Mesendoderm (in vitro differentiated cells): ENCODE measurements at regions not wholly inside any gene's neighbourhood (a gene's known extent, or its start where the extent isn't known, plus 50 kb on each side); places are given as distances from the start of the nearest gene placed in this dataset.
"Not testable (repeated sequence)": the region's sequence is repeated elsewhere in the genome, so short reads cannot be mapped to it uniquely, and the experiment has no call there.

ENCODE experiments used
- DNase-seq: peaks from one replicate; pipeline ENCODE4 v3.0.0; 2013
- H2AK5ac ChIP-seq: 2 replicates; pipeline ENCODE4 v1.6.1; 2013; ENCODE audit warnings: low read length, inconsistent platforms
- H2BK120ac ChIP-seq: 2 replicates; pipeline ENCODE4 v1.6.1; 2013; ENCODE audit warnings: low read depth, mild to moderate bottlenecking, low read length, moderate library complexity, mixed read lengths
- H2BK15ac ChIP-seq: replicated peaks from 2 replicates; pipeline ENCODE4 v1.6.1; 2013; ENCODE audit warnings: low read depth, mild to moderate bottlenecking, moderate library complexity
- H2BK5ac ChIP-seq: 2 replicates; pipeline ENCODE4 v1.6.1; 2013; ENCODE audit warnings: low read length, inconsistent platforms
- H3K18ac ChIP-seq: 2 replicates; pipeline ENCODE4 v1.6.1; 2013; ENCODE audit warnings: mild to moderate bottlenecking, low read length, mixed read lengths
- H3K23ac ChIP-seq: one replicate; pipeline ENCODE4 v1.6.1; 2013; ENCODE audit warnings: low read length
- H3K27ac ChIP-seq: 2 replicates; pipeline ENCODE4 v1.5.1; 2013; ENCODE audit warnings: low read depth, mild to moderate bottlenecking, inconsistent platforms, low read length, moderate library complexity
- H3K27me3 ChIP-seq: 2 replicates; pipeline ENCODE4 v1.6.1; 2013; ENCODE audit warnings: low read length, control low read depth, mild to moderate bottlenecking, inconsistent platforms; ENCODE audit not compliant: insufficient read depth, poor library complexity
- H3K36me3 ChIP-seq: 2 replicates; pipeline ENCODE4 v1.6.1; 2013; ENCODE audit warnings: low read length, inconsistent platforms; ENCODE audit not compliant: control insufficient read depth, insufficient read depth
- H3K4ac ChIP-seq: one replicate; pipeline ENCODE4 v1.6.1; 2013; ENCODE audit warnings: low read depth, mild to moderate bottlenecking, low read length, moderate library complexity
- H3K4me1 ChIP-seq: 2 replicates; pipeline ENCODE4 v1.6.1; 2013; ENCODE audit warnings: low read depth, low read length, inconsistent platforms; ENCODE audit not compliant: control insufficient read depth
- H3K4me2 ChIP-seq: 2 replicates; pipeline ENCODE4 v1.6.1; 2013; ENCODE audit warnings: low read length
- H3K4me3 ChIP-seq: 2 replicates; pipeline ENCODE4 v1.5.1; 2013; ENCODE audit warnings: mild to moderate bottlenecking, low read length
- H3K56ac ChIP-seq: one replicate; pipeline ENCODE4 v1.6.1; 2013; ENCODE audit warnings: low read length
- H3K79me1 ChIP-seq: 2 replicates; pipeline ENCODE4 v1.6.1; 2013; ENCODE audit warnings: low read length, inconsistent platforms
- H3K79me2 ChIP-seq: 2 replicates; pipeline ENCODE4 v1.6.1; 2013; ENCODE audit warnings: mild to moderate bottlenecking, low read length; ENCODE audit not compliant: control insufficient read depth, insufficient read depth
- H3K9ac ChIP-seq: 2 replicates; pipeline ENCODE4 v1.6.1; 2013; ENCODE audit warnings: low read length, inconsistent platforms
- H4K5ac ChIP-seq: one replicate; pipeline ENCODE4 v1.6.1; 2013; ENCODE audit warnings: low read length
- H4K8ac ChIP-seq: one replicate; pipeline ENCODE4 v1.6.1; 2013; ENCODE audit warnings: low read depth, mild to moderate bottlenecking, control low read depth, low read length, moderate library complexity
- WGBS: extraction: QIAGEN DNeasy Blood & Tissue Kit; methylation state at CpG from one replicate; pipeline ENCODE4 v1.1.7; 2013; ENCODE audit warnings: low lambda C conversion rate, missing lambda C conversion rate; ENCODE audit not compliant: insufficient coverage; ENCODE audit errors: extremely low coverage; 5-methylcytosine and 5-hydroxymethylcytosine counted together

DNA sequence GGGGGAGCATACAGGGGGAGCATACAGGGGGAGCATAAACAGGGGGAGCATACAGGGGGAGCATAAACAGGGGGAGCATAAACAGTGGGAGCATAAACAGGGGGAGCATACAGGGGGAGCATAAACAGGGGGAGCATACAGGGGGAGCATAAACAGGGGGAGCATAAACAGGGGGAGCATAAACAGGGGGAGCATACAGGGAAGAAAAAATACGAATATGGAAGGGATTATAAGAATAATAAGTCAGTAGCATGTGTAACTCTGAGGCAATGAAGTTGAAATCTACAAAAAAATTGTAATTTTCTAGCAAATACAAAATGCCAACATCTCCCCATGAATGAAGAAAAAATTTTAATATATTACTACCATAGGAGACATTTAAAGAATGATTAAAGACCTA lies 101.3 kb upstream of the FOXQ1 start:
- not testable (repeated sequence) for H3K56ac ChIP-seq, H3K9ac ChIP-seq, DNase-seq

DNA sequence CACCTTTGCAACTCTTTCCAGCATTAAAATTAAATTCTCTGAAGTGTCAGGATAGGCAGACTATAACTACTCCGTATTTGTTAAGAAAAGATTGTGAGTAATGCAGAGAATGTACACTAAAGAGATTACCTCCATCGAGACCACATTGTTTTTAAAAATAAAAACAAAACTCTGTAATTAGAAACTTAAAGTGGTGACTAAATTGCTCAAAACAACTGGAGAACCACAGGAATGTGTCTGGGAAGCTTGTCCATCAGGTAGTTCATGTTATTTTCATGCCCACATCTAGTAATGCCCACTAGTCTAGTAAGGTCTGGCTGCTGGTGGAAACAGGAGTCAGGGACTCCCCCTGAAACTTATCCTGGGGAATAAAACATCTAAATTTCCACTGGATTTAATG lies 103.0 kb upstream of the FOXQ1 start:
- H3K18ac ChIP-seq, result no peak overlapping the region
- no peak for DNase-seq
- no peak overlapping the region for H2BK15ac ChIP-seq
- no peak overlapping the region for H2BK120ac ChIP-seq
- H3K4me2 ChIP-seq, result no peak overlapping the region
- H3K4me3 ChIP-seq, result no peak overlapping the region
- H3K79me1 ChIP-seq, result no peaks in the 10 kb centered on the region
- H4K5ac ChIP-seq, result no peak overlapping the region
- H2BK5ac ChIP-seq, result no peak overlapping the region
- no peaks in the 10 kb centered on the region for H3K27me3 ChIP-seq
- no peak overlapping the region for H3K27ac ChIP-seq
- H3K36me3 ChIP-seq, result no peaks in the 10 kb centered on the region
- no peak overlapping the region for H4K8ac ChIP-seq
- H2AK5ac ChIP-seq, result no peak overlapping the region
- no peak overlapping the region for H3K23ac ChIP-seq
- WGBS, result no CpG with 5 or more reads among the region's 2 CpGs
- H3K79me2 ChIP-seq, result no peaks in the 10 kb centered on the region
- no peaks in the 10 kb centered on the region for H3K4me1 ChIP-seq
- no peak overlapping the region for H3K56ac ChIP-seq
- no peak overlapping the region for H3K9ac ChIP-seq
- H3K4ac ChIP-seq, result no peak overlapping the region

More for the DNA sequence above, 101.3 kb upstream of the FOXQ1 start:
- not testable (repeated sequence) for H2BK15ac ChIP-seq, H3K18ac ChIP-seq, H3K27ac ChIP-seq, H3K27me3 ChIP-seq, H3K4ac ChIP-seq, H2AK5ac ChIP-seq, H2BK5ac ChIP-seq, H3K23ac ChIP-seq, H3K36me3 ChIP-seq, H3K4me3 ChIP-seq, H3K4me1 ChIP-seq, H3K79me2 ChIP-seq, H4K8ac ChIP-seq, H4K5ac ChIP-seq, H3K79me1 ChIP-seq, H2BK120ac ChIP-seq, H3K4me2 ChIP-seq
- no CpG with 5 or more reads among the region's 1 CpG for WGBS

- no peaks in the 10 kb centered on the region for H3K79me2 ChIP-seq
- H3K23ac ChIP-seq, result no peak overlapping the region
- no peak overlapping the region for H3K4me2 ChIP-seq
- WGBS, result no CpG with 5 or more reads among the region's 5 CpGs
- H3K27me3 ChIP-seq, result no peaks in the 10 kb centered on the region
- H2AK5ac ChIP-seq, result no peak overlapping the region
- DNase-seq, result no peak
- no peak overlapping the region for H4K5ac ChIP-seq
- H3K9ac ChIP-seq, result no peak overlapping the region
- peaks cover 4% of the 10 kb centered on the region for H3K4me1 ChIP-seq
- no peak overlapping the region for H3K56ac ChIP-seq
- no peak overlapping the region for H3K4ac ChIP-seq
- H2BK120ac ChIP-seq, result no peak overlapping the region
- H3K36me3 ChIP-seq, result no peaks in the 10 kb centered on the region
- no peak overlapping the region for H3K18ac ChIP-seq
- H3K27ac ChIP-seq, result no peak overlapping the region
- no peaks in the 10 kb centered on the region for H3K79me1 ChIP-seq
- H4K8ac ChIP-seq, result no peak overlapping the region
- H2BK5ac ChIP-seq, result no peak overlapping the region
- no peak overlapping the region for H3K4me3 ChIP-seq
- no peak overlapping the region for H2BK15ac ChIP-seq
Measured at GRCh38 chr6:1203546-1203945, 108.4 kb upstream of the FOXQ1 start.

DNA sequence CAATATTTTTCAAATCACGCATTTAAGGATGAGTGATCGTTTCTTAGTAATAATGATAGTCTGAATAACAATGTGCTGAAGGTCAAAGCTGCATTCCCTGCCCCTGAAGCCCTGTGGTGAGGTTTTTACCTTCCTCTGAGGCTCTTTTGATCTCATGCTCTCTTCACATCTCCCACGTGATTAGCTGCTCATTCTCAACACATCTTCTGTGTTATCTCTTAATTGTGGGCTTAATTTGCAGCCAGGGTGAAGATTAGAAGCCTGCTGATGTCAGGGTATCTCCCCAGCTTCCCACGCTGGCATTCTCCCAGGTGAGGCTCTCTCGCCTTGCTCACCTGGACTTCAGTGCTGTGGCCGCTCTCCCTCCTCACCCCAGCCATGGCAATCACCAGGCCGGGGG lies 109.7 kb upstream of the FOXQ1 start:
- Histone ChIP-seq H3K4ac (no peak overlapping the region), H3K56ac (no peak overlapping the region), H3K4me1 (peaks cover 4% of the 10 kb centered on the region), H4K8ac (no peak overlapping the region), H4K5ac (no peak overlapping the region), H3K4me3 (no peak overlapping the region), H3K4me2 (no peak overlapping the region), H2BK15ac (no peak overlapping the region), H2BK5ac (no peak overlapping the region), H3K27me3 (no peaks in the 10 kb centered on the region), H3K79me1 (no peaks in the 10 kb centered on the region), H3K27ac (no peak overlapping the region), H2BK120ac (no peak overlapping the region), H3K18ac (no peak overlapping the region), H3K23ac (no peak overlapping the region), H2AK5ac (no peak overlapping the region), H3K36me3 (no peaks in the 10 kb centered on the region), H3K9ac (no peak overlapping the region), H3K79me2 (no peaks in the 10 kb centered on the region)
- peak; percentile 72 for DNase-seq
- no CpG with 5 or more reads among the region's 7 CpGs for WGBS

- Histone ChIP-seq H2BK15ac (no peak overlapping the region), H2BK5ac (no peak overlapping the region), H3K18ac (no peak overlapping the region), H3K27ac (no peak overlapping the region), H3K23ac (no peak overlapping the region), H3K56ac (no peak overlapping the region), H4K8ac (no peak overlapping the region), H3K4me1 (peaks cover 4% of the 10 kb centered on the region), H3K4me2 (no peak overlapping the region), H2AK5ac (no peak overlapping the region), H3K4me3 (no peak overlapping the region), H3K36me3 (no peaks in the 10 kb centered on the region), H3K4ac (no peak overlapping the region), H3K79me1 (no peaks in the 10 kb centered on the region), H3K9ac (no peak overlapping the region), H4K5ac (no peak overlapping the region), H2BK120ac (no peak overlapping the region), H3K27me3 (no peaks in the 10 kb centered on the region), H3K79me2 (no peaks in the 10 kb centered on the region)
- WGBS, result no CpG with 5 or more reads among the region's 9 CpGs
- DNase-seq, result no peak
Measured at GRCh38 chr6:1201547-1202200, 110.2 kb upstream of the FOXQ1 start.
